Uterus (tissue), 2 donors: ENCODE measurements at regions not wholly inside any gene's neighbourhood (a gene's known extent, or its start where the extent isn't known, plus 50 kb on each side); places are given as distances from the start of the nearest gene placed in this dataset.

Experiments used
- CTCF ChIP-seq, 4 experiments: fragments of 200-600 bp in 2 of 4; fragments of 450-650 bp in 2 of 4; sonication (generic) in 2 of 4; IDR thresholded peaks; one replicate each; pipeline ENCODE4 v1.5.1; 2016 to 2019; ENCODE audit warnings: antibody characterized with exemption in 4 of 4, mild to moderate bottlenecking in 2 of 4, moderate library complexity in 1 of 4
- POLR2A ChIP-seq, 2 donors: fragments of 450-650 bp; IDR thresholded peaks; one replicate each; pipeline ENCODE4 v1.6.1; 2016; ENCODE audit warnings: antibody characterized with exemption in 2 of 2, mild to moderate bottlenecking in 1 of 2, moderate library complexity in 1 of 2

DNA sequence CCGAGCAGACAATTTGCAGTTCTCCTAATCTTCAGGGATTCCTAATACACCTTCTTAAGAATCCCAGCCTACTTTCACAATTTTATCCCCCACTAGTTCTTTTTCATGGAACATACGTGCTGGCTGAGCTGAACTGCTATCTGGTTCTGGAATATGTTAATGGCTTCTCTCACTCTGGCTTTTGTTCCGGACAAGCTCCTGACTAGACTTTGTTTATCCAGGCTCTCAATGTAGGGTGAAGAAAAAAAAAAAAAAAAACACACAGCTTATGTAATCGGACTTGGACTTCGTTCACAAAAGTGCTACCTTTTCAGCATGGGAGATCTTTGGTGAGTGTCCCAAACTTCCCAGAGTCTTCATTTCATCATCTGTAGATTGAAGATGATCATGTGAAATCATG, 555.4 kb upstream of the CPEB2 start:
- TF ChIP-seq CTCF (IDR thresholded peaks at IDR 0.05) (no peak), POLR2A (IDR thresholded peaks at IDR 0.05) (no peak)
